ENCODE measurements at regions not wholly inside any gene's neighbourhood (a gene's known extent, or its start where the extent isn't known, plus 50 kb on each side); places are given as distances from the start of the nearest gene placed in this dataset.

- H4K8ac ChIP-seq (ENCODE audit: extremely low read depth, insufficient read depth, low read length), result no peak overlapping the region
- FAIRE-seq (no peak), DNase-seq (ENCODE audit: low read depth in 1 of 2, low spot score in 2 of 2) (no peak)
- TF ChIP-seq KDM4A (IDR thresholded peaks at IDR 0.05; ENCODE audit: low read depth, low read length, severe bottlenecking), result no peak
- TF ChIP-seq HDAC2 (IDR thresholded peaks at IDR 0.05; ENCODE audit: borderline replicate concordance in 1 of 2, low read depth in 2 of 2, low read length in 2 of 2), result no peak
- TF ChIP-seq TAF7 (optimal IDR thresholded peaks at IDR 0.05; ENCODE audit: borderline replicate concordance, low read depth, low read length), result no peak
- no peak for TF ChIP-seq TCF12 (IDR thresholded peaks at IDR 0.05; ENCODE audit: low read depth, low read length)
- TF ChIP-seq SP1 (IDR thresholded peaks at IDR 0.05; ENCODE audit: low read depth, low read length), result no peak
- no peak for TF ChIP-seq MAFK (IDR thresholded peaks at IDR 0.05; ENCODE audit: low read depth, low read length)
- TF ChIP-seq BACH1 (IDR thresholded peaks at IDR 0.05; ENCODE audit: low read length), result no peak
- TF ChIP-seq BCL11A (IDR thresholded peaks at IDR 0.05; ENCODE audit: low read depth in 2 of 2, low read length in 2 of 2), result no peak
- TF ChIP-seq JUN (IDR thresholded peaks at IDR 0.05; ENCODE audit: low read depth, low read length), result no peak
- TF ChIP-seq RBBP5 (IDR thresholded peaks at IDR 0.05; ENCODE audit: borderline replicate concordance, low read depth, low read length), result no peak
- no peak for TF ChIP-seq GABPA (IDR thresholded peaks at IDR 0.05; ENCODE audit: borderline replicate concordance, insufficient read depth, low read length)
- TF ChIP-seq RFX5 (IDR thresholded peaks at IDR 0.05; ENCODE audit: borderline replicate concordance, low read depth, low read length), result no peak
- no peak for TF ChIP-seq CEBPB (IDR thresholded peaks at IDR 0.05; ENCODE audit: low read depth, low read length)
- ChIA-PET POLR2A (ENCODE audit: partially characterized antibody) (interaction anchor here (0.6 kb wide), 1 partner anchor 1339 kb away, joined by 3 read pairs; no protein-coding TSS in a partner anchor), CTCF (ENCODE audit: partially characterized antibody) (interaction anchor here (0.6 to 0.7 kb wide), 3 partner anchors 86 to 187 kb away, joined by 3 to 4 read pairs (median 3); no protein-coding TSS in a partner anchor)
- no peak overlapping the region for H2BK20ac ChIP-seq (ENCODE audit: low read length)
- H3K56ac ChIP-seq (replicated peaks; ENCODE audit: insufficient read length, low read depth, low read length), result no peak overlapping the region
- no peak overlapping the region for H3K4me3 ChIP-seq (ENCODE audit: extremely low read depth in 1 of 4, insufficient read depth in 2 of 4, low read depth in 3 of 4, low read length in 4 of 4)
- H2BK15ac ChIP-seq (ENCODE audit: low read length), result no peak overlapping the region
- H3K4me2 ChIP-seq (ENCODE audit: insufficient read depth in 1 of 2, low read depth in 2 of 2, low read length in 2 of 2), result no peak overlapping the region
- no peak overlapping the region for H3K18ac ChIP-seq (ENCODE audit: extremely low read depth, low read length)
- no peaks in the 10 kb centered on the region for H3K9me3 ChIP-seq (ENCODE audit: insufficient read depth in 2 of 2, low read depth in 1 of 2, low read length in 1 of 2)
- no peak overlapping the region for H2BK120ac ChIP-seq (replicated peaks; ENCODE audit: low read depth, low read length)
- H4K91ac ChIP-seq (replicated peaks; ENCODE audit: insufficient read length, low read length), result no peak overlapping the region
- H2BK12ac ChIP-seq (ENCODE audit: low read depth, low read length), result no peak overlapping the region
- no peak overlapping the region for H4K5ac ChIP-seq (ENCODE audit: insufficient read length, low read depth, low read length)
- H2AFZ ChIP-seq (ENCODE audit: low read length), result no peak overlapping the region
- no peak overlapping the region for H3K14ac ChIP-seq (ENCODE audit: insufficient read length)
- no peak overlapping the region for H3K23ac ChIP-seq (ENCODE audit: insufficient read length)
- H2AK5ac ChIP-seq (ENCODE audit: low read depth, low read length), result no peak overlapping the region
- no peak overlapping the region for H3K9ac ChIP-seq (replicated peaks in 1 of 4; ENCODE audit: extremely low read depth in 1 of 4, low read depth in 3 of 4, low read length in 3 of 4)
- H3K4ac ChIP-seq (replicated peaks; ENCODE audit: insufficient read length, low read depth, low read length), result no peak overlapping the region
- H3K79me1 ChIP-seq (ENCODE audit: low read depth, low read length), result no peaks in the 10 kb centered on the region
- H3K27me3 ChIP-seq (replicated peaks in 1 of 4; ENCODE audit: control insufficient read depth in 3 of 4, extremely low read depth in 1 of 4, insufficient read depth in 3 of 4, low read length in 3 of 4), result no peaks in the 10 kb centered on the region
- H2BK5ac ChIP-seq (ENCODE audit: low read depth, low read length), result no peak overlapping the region
- H3K36me3 ChIP-seq (ENCODE audit: control insufficient read depth in 2 of 4, insufficient read depth in 4 of 4, low read length in 3 of 4), result no peaks in the 10 kb centered on the region
- no peak overlapping the region for H3K27ac ChIP-seq (ENCODE audit: low read depth, low read length)
- H3K4me1 ChIP-seq (replicated peaks in 1 of 4; ENCODE audit: control insufficient read depth in 3 of 4, insufficient read depth in 4 of 4, low read length in 3 of 4), result peaks cover 0 to 4% (median 3%) of the 10 kb centered on the region in 4 experiments; a peak in 4 of 7 replicates
- WGBS, 2 experiments (ENCODE audit: extremely low coverage in 1 of 2, insufficient coverage in 1 of 2, insufficient read length in 1 of 2, insufficient replicate concordance in 2 of 2, low coverage in 1 of 2, low lambda C conversion rate in 2 of 2, missing lambda C conversion rate in 1 of 2), result 71% methylated on average over 5 of the region's 5 CpGs; no CpG with 5 or more reads in 1 of the 2 experiments
- no peaks in the 10 kb centered on the region; the same call in 1 of the 2 replicates for H3K23me2 ChIP-seq (ENCODE audit: low read depth, low read length)
- no peaks in the 10 kb centered on the region for H4K20me1 ChIP-seq (replicated peaks in 1 of 2; ENCODE audit: control insufficient read depth in 1 of 2, insufficient read depth in 2 of 2, low read length in 2 of 2)
- no peaks in the 10 kb centered on the region for H3K79me2 ChIP-seq (ENCODE audit: control insufficient read depth in 1 of 2, insufficient read depth in 2 of 2, low read length in 2 of 2)
Measured at GRCh38 chr13:44136696-44137268, 236.8 kb upstream of the SERP2 start.
